Right renal cortex interstitium (tissue), 3 donors: ENCODE measurements at regions not wholly inside any gene's neighbourhood (a gene's known extent, or its start where the extent isn't known, plus 50 kb on each side); places are given as distances from the start of the nearest gene placed in this dataset.

Experiments used
- DNase-seq, 3 donors: peaks; one replicate each; pipeline ENCODE4 v3.0.0-alpha.2; 2013; ENCODE audit warnings: low read depth in 3 of 3, low spot score in 2 of 3

- DNase-seq: no peak
Observed at GRCh38 chr20:60806354-60806753, 445.7 kb upstream of the CDH4 start.

GRCh38 chr20:60806824-60807223, 445.2 kb upstream of the CDH4 start:
- DNase-seq: no peak

- no peak for DNase-seq
Observed at GRCh38 chr20:60808003-60808672, 443.9 kb upstream of the CDH4 start.

GRCh38 chr20:60808701-60809100, 443.4 kb upstream of the CDH4 start:
- DNase-seq: no peak

GRCh38 chr20:60810561-60810960, 441.5 kb upstream of the CDH4 start:
- no peak for DNase-seq

- DNase-seq: no peak
Observed at GRCh38 chr20:60812561-60812960, 439.5 kb upstream of the CDH4 start.

- no peak for DNase-seq
Observed at GRCh38 chr20:60813066-60813465, 439.0 kb upstream of the CDH4 start.

- DNase-seq: no peak
Observed at GRCh38 chr20:60815656-60816055, 436.4 kb upstream of the CDH4 start.

- no peak for DNase-seq
Observed at GRCh38 chr20:60816901-60817300, 435.2 kb upstream of the CDH4 start.

GRCh38 chr20:60817891-60818290, 434.2 kb upstream of the CDH4 start:
- no peak for DNase-seq

GRCh38 chr20:60819511-60819910, 432.6 kb upstream of the CDH4 start:
- no peak for DNase-seq

GRCh38 chr20:60820149-60820548, 431.9 kb upstream of the CDH4 start:
- no peak for DNase-seq

GRCh38 chr20:60820918-60821317, 431.1 kb upstream of the CDH4 start:
- DNase-seq: no peak

GRCh38 chr20:60822699-60823607, 429.1 kb upstream of the CDH4 start:
- DNase-seq: no peak

GRCh38 chr20:60835876-60836275, 416.2 kb upstream of the CDH4 start:
- DNase-seq: no peak

GRCh38 chr20:60837173-60837770, 414.8 kb upstream of the CDH4 start:
- DNase-seq: no peak

- no peak for DNase-seq
Observed at GRCh38 chr20:60838297-60838696, 413.8 kb upstream of the CDH4 start.

- DNase-seq: no peak
Observed at GRCh38 chr20:60840971-60841370, 411.1 kb upstream of the CDH4 start.

- no peak for DNase-seq
Observed at GRCh38 chr20:60845146-60845545, 406.9 kb upstream of the CDH4 start.

- peak in 2 of 3 donors; percentile 9 to 10 for DNase-seq
Observed at GRCh38 chr20:60851826-60852704, 400.0 kb upstream of the CDH4 start.

- no peak for DNase-seq
Observed at GRCh38 chr20:60857708-60858107, 394.4 kb upstream of the CDH4 start.
